GM12873 (cell line): ENCODE measurements at regions not wholly inside any gene's neighbourhood (a gene's known extent, or its start where the extent isn't known, plus 50 kb on each side); places are given as distances from the start of the nearest gene placed in this dataset.

Experiments used
- TF ChIP-seq, protein P1 (sequence below): IDR thresholded peaks from 2 replicates; pipeline ENCODE4 v1.5.1; 2012; ENCODE audit warnings: low read depth, mild to moderate bottlenecking, moderate library complexity, low read length, control low read depth; ENCODE audit not compliant: insufficient read depth; ENCODE audit errors: missing control alignments

DNA sequence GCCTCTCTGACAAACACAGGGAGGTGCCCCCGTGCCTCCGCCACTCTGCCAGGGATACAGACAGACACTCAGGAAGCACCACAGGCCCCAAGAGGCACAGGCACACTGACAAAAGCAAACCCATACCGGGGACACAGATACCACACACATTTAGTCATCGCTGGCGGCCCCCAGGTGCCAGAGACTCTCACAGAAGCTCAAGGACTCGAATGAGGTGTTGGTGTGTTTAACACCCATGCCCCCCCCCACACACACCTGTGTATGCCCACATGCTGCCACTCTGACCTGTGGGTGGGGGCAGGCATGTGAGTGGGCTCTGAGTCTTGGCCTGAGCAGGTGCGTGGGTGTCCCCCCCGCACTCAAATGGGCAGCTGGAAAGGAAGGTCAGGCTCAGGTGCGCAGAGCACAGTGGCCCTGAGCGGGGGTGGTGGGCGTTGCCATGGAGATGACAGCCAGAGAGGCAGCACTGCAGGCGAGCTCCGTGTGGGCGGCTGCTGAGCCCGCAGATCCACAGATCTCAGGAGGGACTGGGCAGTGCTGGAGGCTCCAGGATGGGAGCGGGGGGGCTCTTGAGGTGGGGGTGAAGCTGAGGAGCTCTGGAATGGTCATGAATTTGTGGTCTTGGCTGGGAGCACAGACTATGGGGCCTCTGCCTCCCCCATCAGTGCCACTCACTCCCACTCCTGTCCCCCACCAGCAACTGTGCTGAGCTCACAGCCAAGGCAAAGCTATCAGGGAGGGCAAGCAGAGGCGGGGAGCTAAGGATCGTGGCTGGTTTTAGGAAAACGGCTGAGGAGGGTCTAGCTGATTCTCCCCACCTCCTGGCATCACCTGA, 73.9 kb upstream of the TAF1B start:
- TF ChIP-seq, protein P1, sequence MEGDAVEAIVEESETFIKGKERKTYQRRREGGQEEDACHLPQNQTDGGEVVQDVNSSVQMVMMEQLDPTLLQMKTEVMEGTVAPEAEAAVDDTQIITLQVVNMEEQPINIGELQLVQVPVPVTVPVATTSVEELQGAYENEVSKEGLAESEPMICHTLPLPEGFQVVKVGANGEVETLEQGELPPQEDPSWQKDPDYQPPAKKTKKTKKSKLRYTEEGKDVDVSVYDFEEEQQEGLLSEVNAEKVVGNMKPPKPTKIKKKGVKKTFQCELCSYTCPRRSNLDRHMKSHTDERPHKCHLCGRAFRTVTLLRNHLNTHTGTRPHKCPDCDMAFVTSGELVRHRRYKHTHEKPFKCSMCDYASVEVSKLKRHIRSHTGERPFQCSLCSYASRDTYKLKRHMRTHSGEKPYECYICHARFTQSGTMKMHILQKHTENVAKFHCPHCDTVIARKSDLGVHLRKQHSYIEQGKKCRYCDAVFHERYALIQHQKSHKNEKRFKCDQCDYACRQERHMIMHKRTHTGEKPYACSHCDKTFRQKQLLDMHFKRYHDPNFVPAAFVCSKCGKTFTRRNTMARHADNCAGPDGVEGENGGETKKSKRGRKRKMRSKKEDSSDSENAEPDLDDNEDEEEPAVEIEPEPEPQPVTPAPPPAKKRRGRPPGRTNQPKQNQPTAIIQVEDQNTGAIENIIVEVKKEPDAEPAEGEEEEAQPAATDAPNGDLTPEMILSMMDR: no peak

DNA sequence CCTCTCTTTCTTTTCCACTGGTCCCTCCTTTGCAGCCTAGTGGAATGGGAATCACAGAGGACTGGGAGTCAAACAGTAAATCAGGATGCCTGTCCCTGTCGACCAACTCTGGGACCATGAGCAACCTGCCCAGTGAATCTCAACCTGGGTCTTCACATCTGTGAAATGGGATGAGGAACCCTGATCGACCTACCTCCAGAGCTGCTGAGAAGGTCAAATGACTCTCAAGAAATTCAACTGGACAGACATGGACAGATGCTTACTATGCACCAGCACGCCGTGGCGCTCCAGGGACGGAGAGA, 73.3 kb upstream of the TAF1B start:
- TF ChIP-seq, protein P1: no peak

DNA sequence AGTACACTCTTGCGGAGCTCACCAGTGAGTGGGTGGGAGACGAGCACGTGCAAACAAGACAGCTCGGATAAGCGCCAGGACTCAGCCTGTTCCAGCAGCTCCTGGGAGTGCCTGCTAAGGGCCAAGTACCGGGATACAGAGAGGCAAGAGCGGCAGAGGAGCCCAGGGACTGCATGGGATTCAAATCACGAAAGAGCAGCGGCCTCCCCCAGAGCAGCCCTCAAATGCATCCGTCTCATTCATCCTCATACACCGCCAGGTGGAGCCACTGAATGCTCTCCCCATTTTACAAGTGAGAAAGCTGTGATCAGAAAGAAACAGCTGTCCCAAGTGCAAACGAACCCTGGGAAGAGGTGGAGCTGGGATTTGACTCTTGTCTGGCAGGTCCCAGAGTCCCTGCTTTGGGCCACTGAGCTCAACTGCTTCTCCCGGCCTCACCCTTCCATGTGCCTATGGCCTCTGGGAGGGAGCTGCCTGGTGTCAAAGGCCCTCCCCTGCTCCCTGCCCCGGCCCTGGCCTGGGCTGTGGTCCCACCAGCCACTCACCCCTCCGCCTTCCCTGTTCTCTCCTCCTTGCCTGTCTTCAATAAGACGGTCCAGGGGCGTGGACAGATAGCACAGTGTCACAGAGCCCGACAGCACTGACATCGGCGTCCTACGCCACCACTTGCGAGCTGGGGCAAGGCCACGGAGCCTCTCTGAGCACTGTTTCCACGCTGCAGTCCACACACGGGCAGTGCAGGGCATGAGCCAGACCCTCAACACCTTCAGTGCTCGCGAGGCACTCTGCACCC, 72.8 kb upstream of the TAF1B start:
- TF ChIP-seq, protein P1: peak; percentile 81

DNA sequence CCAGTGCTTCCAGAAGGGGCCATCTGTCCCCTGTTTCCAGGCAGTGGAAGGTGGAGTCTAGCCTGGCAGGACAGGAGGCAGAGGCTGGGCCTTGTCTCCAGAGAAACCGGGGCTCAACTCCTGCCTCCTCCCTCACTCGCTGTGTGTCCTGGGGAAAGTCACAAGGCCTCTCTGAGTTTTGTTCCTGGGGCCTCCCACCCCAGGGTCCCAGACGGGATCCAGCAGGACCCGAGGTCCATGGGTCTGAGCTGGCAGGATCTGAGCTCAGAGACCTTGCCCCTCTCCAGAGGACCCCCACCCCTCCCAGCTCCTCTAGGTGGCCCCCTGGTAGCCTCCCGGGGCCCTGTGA, 72.2 kb upstream of the TAF1B start:
- TF ChIP-seq, protein P1: no peak

DNA sequence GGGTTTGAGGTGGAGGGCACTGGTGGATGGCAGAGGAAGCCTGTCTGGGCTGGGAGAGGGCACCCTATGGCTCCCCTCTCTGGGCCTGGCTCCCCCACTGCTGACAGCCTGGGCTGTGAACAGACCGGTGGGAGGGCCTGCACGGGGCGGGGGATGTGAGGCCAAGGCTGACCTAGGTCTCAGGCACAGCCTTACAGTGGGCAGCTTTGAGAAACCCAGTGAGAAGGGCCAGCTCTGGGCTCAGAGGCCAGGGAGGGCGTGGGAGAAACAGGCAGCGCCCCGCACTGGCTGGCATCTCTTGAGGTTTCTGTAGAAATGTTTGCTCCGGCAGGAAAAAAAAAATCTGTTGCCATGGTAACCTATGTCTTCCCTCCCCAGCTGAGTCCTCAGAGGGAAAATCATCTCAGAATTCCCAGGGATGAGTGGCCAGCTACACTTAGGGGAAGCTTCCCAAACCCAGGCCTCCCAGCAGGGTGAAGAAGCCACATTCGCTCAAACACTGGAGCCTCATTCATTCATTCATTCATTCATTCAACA, 71.7 kb upstream of the TAF1B start:
- TF ChIP-seq, protein P1: no peak

DNA sequence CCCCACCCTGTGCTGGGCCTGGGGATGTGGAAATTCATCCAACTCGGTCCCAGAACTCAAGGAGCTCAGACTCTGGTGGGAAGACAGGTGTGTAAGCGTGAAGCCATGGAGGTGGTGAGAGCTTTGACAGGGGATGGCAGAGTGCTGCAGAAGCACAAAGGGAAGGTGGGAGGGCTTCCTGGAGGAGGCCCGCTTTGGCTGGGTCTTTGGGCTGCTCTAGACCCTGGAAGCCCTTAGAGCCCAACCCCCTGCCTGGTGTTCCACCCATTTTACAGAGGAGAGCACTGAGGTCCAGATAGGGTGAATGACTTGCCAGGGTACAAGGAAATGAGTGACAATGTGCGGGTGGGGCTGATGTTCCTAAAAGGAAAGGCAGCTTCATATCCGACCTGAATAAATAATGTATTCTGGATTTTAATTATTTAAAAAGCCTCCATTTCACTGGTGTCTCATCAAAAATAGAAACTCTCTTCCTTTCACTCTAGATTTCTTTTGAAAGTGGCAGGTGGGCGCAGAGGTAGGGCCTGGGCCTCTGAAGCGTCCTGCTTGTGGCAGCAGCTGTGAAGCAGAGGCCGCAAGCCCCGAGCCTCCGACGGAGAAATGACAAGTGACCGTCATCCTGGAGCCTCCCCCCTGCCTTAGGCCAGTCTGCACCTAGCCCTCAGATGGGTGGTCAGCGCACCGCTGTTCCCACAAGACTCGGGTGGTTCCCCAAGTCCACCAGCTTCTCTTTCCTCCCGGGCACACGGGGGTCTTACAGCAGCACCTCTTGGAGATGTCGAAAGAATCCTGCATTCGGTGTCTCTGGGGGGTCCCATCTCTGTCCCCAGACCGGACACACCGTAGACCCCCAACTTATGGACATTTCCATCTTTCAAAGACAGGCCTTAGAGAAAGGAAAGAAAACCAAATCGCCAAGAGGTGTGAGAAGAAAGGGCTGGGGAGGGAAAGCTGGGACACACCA, 71.0 kb upstream of the TAF1B start:
- TF ChIP-seq, protein P1: no peak
